GM12864 (cell line): ENCODE measurements at regions not wholly inside any gene's neighbourhood (a gene's known extent, or its start where the extent isn't known, plus 50 kb on each side); places are given as distances from the start of the nearest gene placed in this dataset.

ENCODE experiments used
- DNase-seq: peaks from one replicate; pipeline ENCODE4 v3.0.0-alpha.2; 2011; ENCODE audit warnings: low read depth
- H3K4me3 ChIP-seq: 2 replicates; pipeline ENCODE4 v1.5.1; 2011; ENCODE audit warnings: mild to moderate bottlenecking, low read depth, low read length, control low read depth
- CTCF ChIP-seq: IDR thresholded peaks from 2 replicates; pipeline ENCODE4 v1.5.1; 2011; ENCODE audit warnings: low read depth, mild to moderate bottlenecking, moderate library complexity, low read length, control low read depth, inconsistent platforms; ENCODE audit errors: missing control alignments

DNA sequence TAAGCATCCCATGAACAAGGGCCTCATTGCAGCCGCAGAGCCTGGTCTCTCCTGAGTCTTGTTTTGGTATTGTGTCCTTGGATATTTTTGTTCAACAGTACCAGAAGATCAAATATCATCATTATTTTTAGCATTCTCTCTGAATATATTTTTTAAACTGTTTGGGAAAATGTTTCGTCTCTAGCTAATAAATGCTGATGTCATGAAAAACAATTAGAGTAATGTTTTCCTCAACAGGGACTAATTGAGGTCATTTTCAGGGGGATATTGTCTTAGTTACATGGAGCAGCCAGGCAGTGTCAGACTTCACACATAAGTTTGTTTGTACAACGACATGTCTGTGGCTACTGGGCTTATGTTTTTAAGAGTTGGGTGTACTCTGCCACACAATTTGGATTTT is 805.3 kb upstream of the SOX9 start:
- no peak for TF ChIP-seq CTCF
- no peak overlapping the region for H3K4me3 ChIP-seq
- no peak for DNase-seq

DNA sequence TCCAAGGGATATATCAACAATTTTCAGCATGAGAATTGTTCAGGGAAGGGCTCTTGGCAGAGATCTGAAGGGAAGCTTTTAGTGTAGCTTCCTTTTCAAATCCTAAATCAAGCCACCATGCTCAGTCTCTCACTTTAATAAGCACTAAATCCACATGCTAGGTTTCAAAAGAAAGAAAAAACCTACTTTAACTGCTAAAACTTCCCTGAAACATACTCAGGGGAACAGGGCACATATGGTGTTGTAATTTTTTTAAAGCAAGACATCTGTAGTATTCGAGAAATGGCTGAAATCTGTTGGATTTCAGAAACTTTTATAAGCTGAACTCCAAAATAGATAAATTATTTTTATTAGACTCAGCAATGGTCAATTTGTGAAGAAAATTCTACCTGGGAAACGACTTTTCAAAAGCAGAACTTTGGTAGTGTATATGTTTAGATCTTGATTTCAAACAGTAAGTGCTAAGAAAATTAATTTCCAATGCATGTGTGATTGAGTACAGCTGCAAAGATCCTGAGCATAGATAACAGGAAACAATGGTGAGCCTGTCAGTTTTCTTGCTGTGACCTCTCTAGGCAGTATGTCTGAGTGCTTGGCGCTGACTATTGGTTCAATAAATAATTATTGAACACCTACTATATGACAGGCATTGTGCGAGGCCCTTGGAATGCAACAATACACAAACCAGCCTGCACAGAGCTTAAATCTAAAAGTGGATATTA is 804.5 kb upstream of the SOX9 start:
- no peak overlapping the region for H3K4me3 ChIP-seq
- no peak for DNase-seq

GRCh38 chr17:71320009-71320796 is 800.6 kb upstream of the SOX9 start:
- TF ChIP-seq CTCF = no peak
- H3K4me3 ChIP-seq = no peak overlapping the region
- no peak for DNase-seq

More for the DNA sequence above, 804.5 kb upstream of the SOX9 start:
- no peak for TF ChIP-seq CTCF

DNA sequence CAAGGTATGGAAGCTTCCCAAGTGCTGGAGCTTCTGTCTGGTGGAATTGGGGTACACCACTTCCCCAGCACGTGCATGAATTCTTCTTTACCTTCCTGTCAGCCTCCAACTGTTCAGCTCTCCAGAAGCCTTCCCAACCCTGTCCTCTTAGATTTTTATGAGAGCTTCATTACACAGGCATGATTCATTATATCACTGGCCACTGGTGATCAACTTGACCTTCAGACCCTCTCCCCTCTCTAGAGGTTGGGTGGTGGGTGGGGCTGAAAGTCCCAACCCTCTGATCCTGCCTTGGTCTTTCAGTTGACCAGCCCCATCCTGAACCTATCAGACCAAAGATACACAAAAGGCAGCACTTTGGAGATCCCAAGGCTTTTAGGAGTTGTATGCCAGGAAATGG is 795.7 kb upstream of the SOX9 start:
- H3K4me3 ChIP-seq = no peak overlapping the region
- no peak for DNase-seq
- TF ChIP-seq CTCF = no peak

DNA sequence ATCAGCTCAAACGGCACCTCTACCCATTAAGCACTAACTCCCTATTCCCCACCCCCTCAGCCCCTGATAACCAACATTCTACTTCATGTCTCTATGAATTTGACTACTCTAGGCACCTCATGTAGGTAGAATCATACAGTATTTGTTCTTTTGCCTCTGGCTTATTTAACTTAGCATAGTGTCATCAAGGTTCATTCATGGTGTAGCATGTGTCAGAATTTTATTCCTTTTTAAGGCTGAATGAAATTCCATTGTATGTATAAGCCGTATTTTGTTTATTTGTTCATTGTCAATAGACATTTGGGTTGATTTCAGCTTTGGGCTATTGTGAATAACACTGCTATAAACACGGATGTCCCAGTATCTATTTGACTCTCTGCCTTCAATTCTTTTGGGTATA is 794.9 kb upstream of the SOX9 start:
- no peak for TF ChIP-seq CTCF
- DNase-seq = no peak
- no peak overlapping the region for H3K4me3 ChIP-seq

- TF ChIP-seq CTCF = no peak
- H3K4me3 ChIP-seq = no peak overlapping the region
- DNase-seq = no peak
Measured at GRCh38 chr17:71327376-71328059, 793.3 kb upstream of the SOX9 start.
